Astrocyte (in vitro differentiated cells and primary cell): ENCODE measurements at regions not wholly inside any gene's neighbourhood (a gene's known extent, or its start where the extent isn't known, plus 50 kb on each side); places are given as distances from the start of the nearest gene placed in this dataset.

Source experiments
- CTCF ChIP-seq: IDR thresholded peaks from 2 replicates; pipeline ENCODE4 v1.5.1; 2011; ENCODE audit warnings: low read depth, mild to moderate bottlenecking, inconsistent platforms, low read length, moderate library complexity; ENCODE audit not compliant: insufficient read depth
- EZH2 ChIP-seq: IDR thresholded peaks from 2 replicates; pipeline ENCODE4 v1.6.1; 2012; ENCODE audit warnings: mild to moderate bottlenecking, low read length, inconsistent platforms; ENCODE audit not compliant: insufficient read depth

GRCh38 chr13:52899206-52899605 is 50.8 kb upstream of the PCDH8 start:
- no peak for TF ChIP-seq CTCF
- no peak for TF ChIP-seq EZH2
